HepG2 (cell line): ENCODE measurements at regions not wholly inside any gene's neighbourhood (a gene's known extent, or its start where the extent isn't known, plus 50 kb on each side); places are given as distances from the start of the nearest gene placed in this dataset.

Experiments used
- CCDC6 ChIP-seq: sonication (generic); formaldehyde crosslinking; IDR thresholded peaks from 2 replicates; pipeline ENCODE4 v1.8.1; 2022; ENCODE audit warnings: mild to moderate bottlenecking, missing genetic modification reagents, moderate library complexity
- CTCF ChIP-seq: sonication (generic); formaldehyde crosslinking; IDR thresholded peaks from 2 replicates; pipeline ENCODE4 v1.5.0; 2020; ENCODE audit warnings: mild to moderate bottlenecking, missing genetic modification reagents, moderate library complexity
- FOXA1 ChIP-seq, 2 experiments: fragments of 450-650 bp in 1 of 2; sonication (generic) in 1 of 2; formaldehyde crosslinking in 1 of 2; IDR thresholded peaks; 2 replicates each; pipeline versions ENCODE4 v1.4.0 to v1.6.1; 2016 to 2020; ENCODE audit warnings: missing genetic modification reagents in 1 of 2
- KAT7 ChIP-seq: IDR thresholded peaks from 2 replicates; pipeline ENCODE4 v1.6.1; 2018; ENCODE audit warnings: borderline replicate concordance, missing compliant biosample characterization
- PATZ1 ChIP-seq: sonication (generic); formaldehyde crosslinking; IDR thresholded peaks from 2 replicates; pipeline ENCODE4 v1.4.0; 2020; ENCODE audit warnings: missing genetic modification reagents
- SIN3A ChIP-seq: IDR thresholded peaks from 2 replicates; pipeline ENCODE4 v1.6.1; 2011; ENCODE audit warnings: low read depth, mild to moderate bottlenecking, control low read depth, low read length, borderline replicate concordance
- SP4 ChIP-seq: sonication (generic); formaldehyde crosslinking; IDR thresholded peaks from 2 replicates; pipeline ENCODE4 v1.8.1; 2023; ENCODE audit warnings: mild to moderate bottlenecking, missing genetic modification reagents
- ZNF282 ChIP-seq: fragments of 450-650 bp; IDR thresholded peaks from 2 replicates; pipeline ENCODE4 v1.6.1; 2018; ENCODE audit not compliant: partially characterized antibody

- TF ChIP-seq CCDC6 (no peak), FOXA1 (IDR thresholded peaks at IDR 0.05) (no peak), FOXA1 (CRISPR knock-in tag; IDR thresholded peaks at IDR 0.05) (no peak), KAT7 (CRISPR knock-in tag) (no peak), CTCF (CRISPR knock-in tag) (no peak), PATZ1 (CRISPR knock-in tag) (no peak), SP4 (no peak), SIN3A (no peak), ZNF282 (no peak)
These were observed 147.8 kb upstream of the AJAP1 start for GRCh38 chr1:4506591-4506990.
